ENCODE measurements at regions not wholly inside any gene's neighbourhood (a gene's known extent, or its start where the extent isn't known, plus 50 kb on each side); places are given as distances from the start of the nearest gene placed in this dataset.

- no peak overlapping the region for H3K4me3 ChIP-seq (ENCODE audit: low read depth, low read length)
- TF ChIP-seq ZBTB6 (tag by site-specific recombination; IDR thresholded peaks at IDR 0.05), result no peak
- no peak for TF ChIP-seq ZBTB26 (tag by site-specific recombination; optimal IDR thresholded peaks at IDR 0.05)
- no peak for TF ChIP-seq OSR2 (tag by site-specific recombination; IDR thresholded peaks at IDR 0.05)
- TF ChIP-seq ATF2 (tag by site-specific recombination; IDR thresholded peaks at IDR 0.05; ENCODE audit: low read depth), result peak; percentile 65; the same call in 1 of the 2 replicates
- no peak for TF ChIP-seq ZBTB44 (tag by site-specific recombination; IDR thresholded peaks at IDR 0.05)
- no peak for TF ChIP-seq ZIC2 (tag by site-specific recombination; IDR thresholded peaks at IDR 0.05)
- no peak for TF ChIP-seq ZNF792 (tag by site-specific recombination; IDR thresholded peaks at IDR 0.05)
- CTCF ChIA-PET, result no interaction called here
- POLR2A ChIA-PET, result no interaction called here
- no peaks in the 10 kb centered on the region for H3K4me1 ChIP-seq (ENCODE audit: control insufficient read depth, insufficient read depth, low read length)
- H3K36me3 ChIP-seq (ENCODE audit: control insufficient read depth in 2 of 2, insufficient read depth in 1 of 2, low read length in 2 of 2), result no peaks in the 10 kb centered on the region
- no peak overlapping the region for H3K27ac ChIP-seq (ENCODE audit: extremely low read depth, low read depth, low read length)
- no peaks in the 10 kb centered on the region for H3K9me3 ChIP-seq (ENCODE audit: control insufficient read depth, insufficient read depth, low read depth, low read length)
Measured at GRCh38 chr5:68155940-68156339, 59.6 kb upstream of the PIK3R1 start.

GRCh38 chr5:68154119-68154857, 61.3 kb upstream of the PIK3R1 start:
- ChIA-PET CTCF (no interaction called here), POLR2A (no interaction called here)
- Histone ChIP-seq H3K4me1 (ENCODE audit: control insufficient read depth, insufficient read depth, low read length) (no peaks in the 10 kb centered on the region), H3K9me3 (ENCODE audit: control insufficient read depth, insufficient read depth, low read depth, low read length) (no peaks in the 10 kb centered on the region), H3K36me3 (ENCODE audit: control insufficient read depth in 2 of 2, insufficient read depth in 1 of 2, low read length in 2 of 2) (no peaks in the 10 kb centered on the region), H3K4me3 (ENCODE audit: low read depth, low read length) (no peak overlapping the region), H3K27ac (ENCODE audit: extremely low read depth, low read depth, low read length) (no peak overlapping the region)
- TF ChIP-seq ZNF155 (tag by site-specific recombination; IDR thresholded peaks at IDR 0.05) (no peak), ZNF48 (tag by site-specific recombination; IDR thresholded peaks at IDR 0.05) (no peak), PRDM6 (tag by site-specific recombination; IDR thresholded peaks at IDR 0.05) (no peak), ZNF211 (tag by site-specific recombination; IDR thresholded peaks at IDR 0.05; ENCODE audit: low read depth) (no peak), ZNF274 (IDR thresholded peaks at IDR 0.05; ENCODE audit: low read length) (no peak), ZNF274 (tag by site-specific recombination; IDR thresholded peaks at IDR 0.05; ENCODE audit: borderline replicate concordance) (no peak), ZNF423 (tag by site-specific recombination; IDR thresholded peaks at IDR 0.05) (no peak), ZBTB17 (tag by site-specific recombination; IDR thresholded peaks at IDR 0.05) (no peak), ZNF530 (tag by site-specific recombination; IDR thresholded peaks at IDR 0.05; ENCODE audit: low read depth) (no peak), ZBTB1 (tag by site-specific recombination; IDR thresholded peaks at IDR 0.05) (no peak)

All from HEK293 (cell line).